HEK293 (cell line): ENCODE measurements at regions not wholly inside any gene's neighbourhood (a gene's known extent, or its start where the extent isn't known, plus 50 kb on each side); places are given as distances from the start of the nearest gene placed in this dataset.

Experiments
- IKZF3 ChIP-seq: fragments of 450-650 bp; IDR thresholded peaks from 2 replicates; pipeline ENCODE4 v1.5.0; 2018; ENCODE audit warnings: missing biosample characterization, mild to moderate bottlenecking, missing genetic modification characterization, moderate library complexity
- MZF1 ChIP-seq: fragments of 450-650 bp; formaldehyde crosslinking; IDR thresholded peaks from 2 replicates; pipeline ENCODE4 v1.5.1; 2017; ENCODE audit warnings: missing biosample characterization, missing genetic modification characterization, borderline replicate concordance
- SCRT2 ChIP-seq: fragments of 450-650 bp; formaldehyde crosslinking; IDR thresholded peaks from 2 replicates; pipeline ENCODE4 v1.5.1; 2016; ENCODE audit warnings: missing biosample characterization, missing genetic modification characterization
- ZNF121 ChIP-seq: fragments of 450-650 bp; formaldehyde crosslinking; IDR thresholded peaks from 2 replicates; pipeline ENCODE4 v1.5.1; 2016; ENCODE audit warnings: missing biosample characterization, missing genetic modification characterization
- ZNF423 ChIP-seq: fragments of 450-650 bp; formaldehyde crosslinking; IDR thresholded peaks from 2 replicates; pipeline ENCODE4 v1.5.1; 2016; ENCODE audit warnings: missing biosample characterization, missing genetic modification characterization
- ZNF473 ChIP-seq: fragments of 450-650 bp; formaldehyde crosslinking; IDR thresholded peaks from 2 replicates; pipeline ENCODE4 v1.5.1; 2017; ENCODE audit warnings: missing biosample characterization, missing genetic modification characterization
- ZNF629 ChIP-seq: fragments of 450-650 bp; formaldehyde crosslinking; IDR thresholded peaks from 2 replicates; pipeline ENCODE4 v1.5.1; 2017; ENCODE audit warnings: missing biosample characterization, missing genetic modification characterization
- TF ChIP-seq, protein P1 (sequence below): fragments of 450-650 bp; formaldehyde crosslinking; IDR thresholded peaks from 2 replicates; pipeline ENCODE4 v1.5.1; 2016; ENCODE audit warnings: missing biosample characterization, missing genetic modification characterization

DNA sequence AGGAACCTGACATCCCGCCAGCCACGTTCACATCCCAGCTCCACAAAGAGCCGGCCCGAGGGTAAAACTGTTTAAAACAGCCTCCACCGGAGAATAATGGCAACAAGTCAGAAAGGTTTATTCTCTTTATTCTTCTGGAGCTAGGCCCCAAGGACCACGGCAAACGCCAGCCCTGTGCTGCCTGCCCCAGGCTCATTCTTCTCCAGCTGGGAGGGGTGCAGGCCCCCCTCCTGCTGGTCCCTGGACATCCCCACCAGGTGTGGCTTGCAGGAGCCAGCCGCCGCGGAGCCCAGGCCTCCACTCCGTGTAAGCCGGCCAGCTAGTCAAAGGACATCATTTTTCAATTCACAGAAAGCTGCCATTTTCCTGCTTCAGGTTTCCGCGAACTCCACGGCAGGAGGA, 65.8 kb upstream of the SALL3 start:
- TF ChIP-seq, protein P1, sequence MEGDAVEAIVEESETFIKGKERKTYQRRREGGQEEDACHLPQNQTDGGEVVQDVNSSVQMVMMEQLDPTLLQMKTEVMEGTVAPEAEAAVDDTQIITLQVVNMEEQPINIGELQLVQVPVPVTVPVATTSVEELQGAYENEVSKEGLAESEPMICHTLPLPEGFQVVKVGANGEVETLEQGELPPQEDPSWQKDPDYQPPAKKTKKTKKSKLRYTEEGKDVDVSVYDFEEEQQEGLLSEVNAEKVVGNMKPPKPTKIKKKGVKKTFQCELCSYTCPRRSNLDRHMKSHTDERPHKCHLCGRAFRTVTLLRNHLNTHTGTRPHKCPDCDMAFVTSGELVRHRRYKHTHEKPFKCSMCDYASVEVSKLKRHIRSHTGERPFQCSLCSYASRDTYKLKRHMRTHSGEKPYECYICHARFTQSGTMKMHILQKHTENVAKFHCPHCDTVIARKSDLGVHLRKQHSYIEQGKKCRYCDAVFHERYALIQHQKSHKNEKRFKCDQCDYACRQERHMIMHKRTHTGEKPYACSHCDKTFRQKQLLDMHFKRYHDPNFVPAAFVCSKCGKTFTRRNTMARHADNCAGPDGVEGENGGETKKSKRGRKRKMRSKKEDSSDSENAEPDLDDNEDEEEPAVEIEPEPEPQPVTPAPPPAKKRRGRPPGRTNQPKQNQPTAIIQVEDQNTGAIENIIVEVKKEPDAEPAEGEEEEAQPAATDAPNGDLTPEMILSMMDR (tag by site-specific recombination), result no peak
- TF ChIP-seq ZNF629 (tag by site-specific recombination) (no peak), ZNF423 (tag by site-specific recombination) (no peak), IKZF3 (no peak), ZNF121 (tag by site-specific recombination) (no peak), MZF1 (tag by site-specific recombination) (no peak), SCRT2 (tag by site-specific recombination) (no peak), ZNF473 (tag by site-specific recombination) (no peak)
